H1 (cell line): ENCODE measurements at regions not wholly inside any gene's neighbourhood (a gene's known extent, or its start where the extent isn't known, plus 50 kb on each side); places are given as distances from the start of the nearest gene placed in this dataset.

Source experiments
- CTCF ChIA-PET: fragments of 300-600 bp; sonication (Branson Sonifier 250); formaldehyde crosslinking; loops from one replicate; lab custom pipeline; 2021; ENCODE audit not compliant: partially characterized antibody; lab: Charles Lee
- POLR2A ChIA-PET: fragments of 300-600 bp; sonication (Branson Sonifier 250); formaldehyde crosslinking; loops from one replicate; lab custom pipeline; 2021; ENCODE audit warnings: inconsistent platforms; ENCODE audit not compliant: partially characterized antibody; lab: Charles Lee
- DNase-seq, 2 experiments: peaks; one replicate each; pipeline versions ENCODE4 v3.0.0 to v3.0.0-alpha.2; 2010 to 2022; ENCODE audit warnings: low spot score in 2 of 2, low read depth in 1 of 2, mixed read lengths in 1 of 2
- FAIRE-seq: peaks from 2 replicates; lab custom pipeline; 2011; peaks lifted over from hg19 to GRCh38; lab: Jason Lieb, UNC
- H2AFZ ChIP-seq: 2 replicates; pipeline ENCODE4 v1.8.1; 2012; ENCODE audit warnings: low read length, inconsistent platforms
- H2AK5ac ChIP-seq: 2 replicates; pipeline ENCODE4 v1.6.1; 2013; ENCODE audit warnings: low read depth, low read length
- H2BK120ac ChIP-seq: replicated peaks from 2 replicates; pipeline ENCODE3; 2013; ENCODE audit warnings: low read depth, low read length, inconsistent platforms
- H2BK12ac ChIP-seq: 2 replicates; pipeline ENCODE4 v1.6.1; 2013; ENCODE audit warnings: low read depth, low read length
- H2BK15ac ChIP-seq: 2 replicates; pipeline ENCODE4 v1.6.1; 2013; ENCODE audit warnings: low read length
- H2BK20ac ChIP-seq: 2 replicates; pipeline ENCODE4 v1.6.1; 2013; ENCODE audit warnings: low read length
- H2BK5ac ChIP-seq: 2 replicates; pipeline ENCODE4 v1.6.1; 2013; ENCODE audit warnings: low read depth, low read length
- H3K14ac ChIP-seq: 2 replicates; pipeline ENCODE4 v1.6.1; 2013; ENCODE audit warnings: inconsistent platforms; ENCODE audit not compliant: insufficient read length
- H3K18ac ChIP-seq: 2 replicates; pipeline ENCODE4 v1.6.1; 2013; ENCODE audit warnings: low read length; ENCODE audit errors: extremely low read depth
- H3K23ac ChIP-seq: 2 replicates; pipeline ENCODE4 v1.6.1; 2013; ENCODE audit warnings: inconsistent platforms; ENCODE audit not compliant: insufficient read length
- H3K23me2 ChIP-seq: 2 replicates; pipeline ENCODE4 v1.6.1; 2013; ENCODE audit warnings: low read depth, low read length
- H3K27ac ChIP-seq: 2 replicates; pipeline ENCODE4 v1.6.1; 2011; ENCODE audit warnings: low read depth, low read length, inconsistent platforms
- H3K27me3 ChIP-seq, 4 experiments: replicated peaks in 1 of 4; 1 replicate in 1 of 4; 2 replicates in 3 of 4; pipeline versions ENCODE4 v1.6.1 to v1.8.1; 2011 to 2013; ENCODE audit warnings: low read length in 3 of 4, mild to moderate bottlenecking in 3 of 4, inconsistent platforms in 2 of 4, mixed read lengths in 2 of 4, moderate library complexity in 1 of 4; ENCODE audit not compliant: control insufficient read depth in 3 of 4, insufficient read depth in 3 of 4; ENCODE audit errors: extremely low read depth in 1 of 4
- H3K36me3 ChIP-seq, 4 experiments: 2 replicates each; pipeline versions ENCODE4 v1.6.1 to v1.8.1; 2011 to 2013; ENCODE audit warnings: mild to moderate bottlenecking in 4 of 4, low read length in 3 of 4, moderate library complexity in 2 of 4, control low read depth in 1 of 4, inconsistent platforms in 1 of 4; ENCODE audit not compliant: insufficient read depth in 4 of 4, control insufficient read depth in 2 of 4
- H3K4ac ChIP-seq: replicated peaks from 2 replicates; pipeline ENCODE3; 2013; ENCODE audit warnings: low read length, low read depth, mixed read lengths, inconsistent platforms; ENCODE audit not compliant: insufficient read length
- H3K4me1 ChIP-seq, 4 experiments: replicated peaks in 1 of 4; 1 replicate in 1 of 4; 2 replicates in 3 of 4; pipeline versions ENCODE4 v1.6.1 to v1.8.1; 2011 to 2013; ENCODE audit warnings: low read length in 3 of 4, inconsistent platforms in 2 of 4, mixed read lengths in 1 of 4; ENCODE audit not compliant: insufficient read depth in 4 of 4, control insufficient read depth in 3 of 4
- H3K4me2 ChIP-seq, 2 experiments: 2 replicates each; pipeline versions ENCODE4 v1.6.1 to v1.8.1; 2011 to 2013; ENCODE audit warnings: low read depth in 2 of 2, low read length in 2 of 2, control low read depth in 1 of 2, inconsistent platforms in 1 of 2, mild to moderate bottlenecking in 1 of 2; ENCODE audit not compliant: insufficient read depth in 1 of 2
- H3K4me3 ChIP-seq, 4 experiments: fragments of 200-600, 300-600 bp in 1 of 4; sonication (generic), shearing (Covaris generic), sonication (Bioruptor Twin) in 1 of 4; 2 replicates each; pipeline versions ENCODE4 v1.5.1 to v1.8.1; 2011 to 2016; ENCODE audit warnings: low read length in 4 of 4, low read depth in 3 of 4, control low read depth in 2 of 4, inconsistent platforms in 2 of 4, mild to moderate bottlenecking in 2 of 4, mixed read lengths in 1 of 4, moderate library complexity in 1 of 4; ENCODE audit not compliant: insufficient read depth in 2 of 4; ENCODE audit errors: extremely low read depth in 1 of 4
- H3K56ac ChIP-seq: replicated peaks from 2 replicates; pipeline ENCODE3; 2013; ENCODE audit warnings: low read depth, mild to moderate bottlenecking, mixed read lengths, low read length, inconsistent platforms; ENCODE audit not compliant: insufficient read length
- H3K79me1 ChIP-seq: 2 replicates; pipeline ENCODE4 v1.6.1; 2013; ENCODE audit warnings: low read depth, low read length, control low read depth
- H3K79me2 ChIP-seq, 2 experiments: 2 replicates each; pipeline versions ENCODE4 v1.6.1 to v1.8.1; 2012 to 2013; ENCODE audit warnings: low read length in 2 of 2, mild to moderate bottlenecking in 2 of 2, inconsistent platforms in 1 of 2; ENCODE audit not compliant: insufficient read depth in 2 of 2, control insufficient read depth in 1 of 2
- H3K9ac ChIP-seq, 4 experiments: replicated peaks in 1 of 4; 1 replicate in 1 of 4; 2 replicates in 3 of 4; pipeline versions ENCODE4 v1.6.1 to v1.8.1; 2011 to 2013; ENCODE audit warnings: low read depth in 3 of 4, low read length in 3 of 4, control low read depth in 2 of 4, mild to moderate bottlenecking in 2 of 4, moderate library complexity in 2 of 4, inconsistent platforms in 1 of 4; ENCODE audit errors: extremely low read depth in 1 of 4
- H3K9me3 ChIP-seq, 2 experiments: 2 replicates each; pipeline versions ENCODE4 v1.6.1 to v1.8.1; 2012 to 2013; ENCODE audit warnings: mild to moderate bottlenecking in 2 of 2, moderate library complexity in 2 of 2, control low read depth in 1 of 2, inconsistent platforms in 1 of 2, low read depth in 1 of 2, low read length in 1 of 2, mixed read lengths in 1 of 2; ENCODE audit not compliant: insufficient read depth in 2 of 2
- H4K20me1 ChIP-seq, 2 experiments: replicated peaks in 1 of 2; 2 replicates each; pipeline versions ENCODE3 to v1.8.1; 2011 to 2013; ENCODE audit warnings: inconsistent platforms in 2 of 2, low read length in 2 of 2, mild to moderate bottlenecking in 1 of 2; ENCODE audit not compliant: insufficient read depth in 2 of 2, control insufficient read depth in 1 of 2
- H4K5ac ChIP-seq: 2 replicates; pipeline ENCODE4 v1.6.1; 2013; ENCODE audit warnings: low read length, low read depth, mixed read lengths, inconsistent platforms; ENCODE audit not compliant: insufficient read length
- H4K8ac ChIP-seq: 2 replicates; pipeline ENCODE4 v1.8.0; 2013; ENCODE audit warnings: mild to moderate bottlenecking, moderate library complexity, low read length, inconsistent platforms; ENCODE audit not compliant: insufficient read depth; ENCODE audit errors: extremely low read depth
- H4K91ac ChIP-seq: replicated peaks from 2 replicates; pipeline ENCODE3; 2013; ENCODE audit warnings: low read length, mixed read lengths, inconsistent platforms; ENCODE audit not compliant: insufficient read length
- CTCF ChIP-seq, 3 experiments: IDR thresholded peaks; 1 replicate in 2 of 3; 2 replicates in 1 of 3; pipeline versions ENCODE4 v1.5.1 to v1.6.1; 2011; ENCODE audit warnings: low read length in 3 of 3, mild to moderate bottlenecking in 3 of 3, inconsistent platforms in 2 of 3, low read depth in 1 of 3, moderate library complexity in 1 of 3; ENCODE audit not compliant: insufficient read depth in 1 of 3; ENCODE audit errors: control extremely low read depth in 1 of 3
- GABPA ChIP-seq: IDR thresholded peaks from 2 replicates; pipeline ENCODE4 v1.6.1; 2011; ENCODE audit warnings: mild to moderate bottlenecking, low read length, moderate library complexity, borderline replicate concordance; ENCODE audit not compliant: insufficient read depth
- RAD21 ChIP-seq, 2 experiments: IDR thresholded peaks in 1 of 2; conservative IDR thresholded peaks in 1 of 2; 2 replicates each; pipeline ENCODE4 v1.6.1; 2011; ENCODE audit warnings: low read depth in 2 of 2, low read length in 2 of 2, improper control_type of control experiment in 1 of 2, inconsistent platforms in 1 of 2, mild to moderate bottlenecking in 1 of 2, moderate library complexity in 1 of 2
- WGBS, 2 experiments: shearing (Covaris generic) in 1 of 2; methylation state at CpG; one replicate each; pipeline versions ENCODE4 v1.1.6 to v1.1.7; 2013 to 2015; ENCODE audit warnings: low lambda C conversion rate in 2 of 2, mixed read lengths in 2 of 2, inconsistent platforms in 1 of 2, low coverage in 1 of 2, missing lambda C conversion rate in 1 of 2; ENCODE audit not compliant: insufficient replicate concordance in 2 of 2, insufficient coverage in 1 of 2, insufficient read length in 1 of 2; ENCODE audit errors: extremely low coverage in 1 of 2, missing lambda C conversion rate in 1 of 2; 5-methylcytosine and 5-hydroxymethylcytosine counted together

- no peak overlapping the region for H3K9ac ChIP-seq
- H3K36me3 ChIP-seq: no peaks in the 10 kb centered on the region
- H3K56ac ChIP-seq: no peak overlapping the region
- TF ChIP-seq CTCF (IDR thresholded peaks at IDR 0.05; ENCODE audit: control extremely low read depth in 1 of 3, insufficient read depth in 1 of 3, low read depth in 1 of 3, low read length in 3 of 3) (peak in 2 of 3 experiments; percentile 26 to 41; a peak in 2 of 4 replicates), RAD21 (IDR thresholded peaks at IDR 0.05 in 1 of 2, conservative IDR thresholded peaks at IDR 0.05 in 1 of 2; ENCODE audit: low read depth in 2 of 2, low read length in 2 of 2) (peak; percentile 48 to 60), GABPA (no peak)
- TF ChIP-seq, all 59 proteins: peak for 2
- POLR2A ChIA-PET: no interaction called here
- Histone ChIP-seq H3K4me2 (no peak overlapping the region), H4K8ac (no peak overlapping the region), H3K27me3 (no peaks in the 10 kb centered on the region), H2BK5ac (no peak overlapping the region), H3K9me3 (no peaks in the 10 kb centered on the region), H2BK15ac (no peak overlapping the region), H3K4ac (no peak overlapping the region), H3K18ac (no peak overlapping the region), H2AK5ac (no peak overlapping the region), H2BK120ac (no peak overlapping the region), H2BK20ac (no peak overlapping the region), H3K79me1 (no peaks in the 10 kb centered on the region), H4K20me1 (no peaks in the 10 kb centered on the region), H3K79me2 (no peaks in the 10 kb centered on the region), H3K14ac (no peak overlapping the region), H3K4me3 (no peak overlapping the region), H3K4me1 (no peaks in the 10 kb centered on the region), H4K91ac (no peak overlapping the region), H3K23me2 (no peaks in the 10 kb centered on the region), H2BK12ac (no peak overlapping the region), H4K5ac (no peak overlapping the region), H2AFZ (no peak overlapping the region), H3K23ac (no peak overlapping the region), H3K27ac (no peak overlapping the region)
- DNase-seq (no peak), FAIRE-seq (no peak)
- CTCF ChIA-PET: interaction anchor here (1.1 to 2.1 kb wide), 5 partner anchors 18 to 216 kb away, joined by 3 to 6 read pairs (median 4); no protein-coding TSS in a partner anchor
- WGBS, 2 experiments: 93% methylated on average over 2 of the region's 2 CpGs; no CpG with 5 or more reads in 1 of the 2 experiments
Measured at GRCh38 chr21:32163386-32163785, 115.5 kb downstream of the MIS18A start.
